ENCODE measurements at regions not wholly inside any gene's neighbourhood (a gene's known extent, or its start where the extent isn't known, plus 50 kb on each side); places are given as distances from the start of the nearest gene placed in this dataset.

- H3K9me3 Mint-ChIP-seq: peaks cover 15% of the 10 kb centered on the region
- H3K27me3 Mint-ChIP-seq: peaks cover 17% of the 10 kb centered on the region
- no peaks in the 10 kb centered on the region for H3K4me1 Mint-ChIP-seq
- ATAC-seq (ENCODE audit: low read depth) (no peak), DNase-seq (ENCODE audit: low spot score in 2 of 2) (no peak)
- H3K27ac Mint-ChIP-seq: no peak overlapping the region
- no peak overlapping the region for H3K4me3 Mint-ChIP-seq
- H3K36me3 Mint-ChIP-seq: peaks cover 11% of the 10 kb centered on the region
Observed at GRCh38 chr22:49214976-49215375, 612.7 kb downstream of the BRD1 start.

- peaks cover 8% of the 10 kb centered on the region for H3K9me3 Mint-ChIP-seq
- H3K4me1 Mint-ChIP-seq: no peaks in the 10 kb centered on the region
- DNase-seq (ENCODE audit: low spot score in 2 of 2) (no peak), ATAC-seq (ENCODE audit: low read depth) (no peak)
- H3K27ac Mint-ChIP-seq: no peak overlapping the region
- H3K36me3 Mint-ChIP-seq: peaks cover 5% of the 10 kb centered on the region
- no peak overlapping the region for H3K4me3 Mint-ChIP-seq
- peaks cover 14% of the 10 kb centered on the region for H3K27me3 Mint-ChIP-seq
Observed at GRCh38 chr22:49213731-49214352, 613.8 kb downstream of the BRD1 start.

- H3K4me1 Mint-ChIP-seq: no peaks in the 10 kb centered on the region
- H3K36me3 Mint-ChIP-seq: no peaks in the 10 kb centered on the region
Observed at GRCh38 chr22:49212466-49212865, 615.2 kb downstream of the BRD1 start.

GRCh38 chr22:49212002-49212401 lies 615.7 kb downstream of the BRD1 start:
- H3K27ac Mint-ChIP-seq: no peak overlapping the region
- no peak overlapping the region for H3K4me3 Mint-ChIP-seq
- no peaks in the 10 kb centered on the region for H3K9me3 Mint-ChIP-seq
- no peaks in the 10 kb centered on the region for H3K4me1 Mint-ChIP-seq
- H3K27me3 Mint-ChIP-seq: peaks cover 8% of the 10 kb centered on the region
- H3K36me3 Mint-ChIP-seq: no peaks in the 10 kb centered on the region
- no peak for DNase-seq (ENCODE audit: low spot score in 2 of 2)
- ATAC-seq (ENCODE audit: low read depth): no peak

More at GRCh38 chr22:49212466-49212865, 615.2 kb downstream of the BRD1 start:
- no peak for DNase-seq (ENCODE audit: low spot score in 2 of 2)
- Mint-ChIP-seq H3K27me3 (peaks cover 8% of the 10 kb centered on the region), H3K9me3 (no peaks in the 10 kb centered on the region), H3K27ac (no peak overlapping the region), H3K4me3 (no peak overlapping the region)
- ATAC-seq (ENCODE audit: low read depth): no peak

- no peaks in the 10 kb centered on the region for H3K36me3 Mint-ChIP-seq
- peaks cover 8% of the 10 kb centered on the region for H3K27me3 Mint-ChIP-seq
- H3K4me1 Mint-ChIP-seq: no peaks in the 10 kb centered on the region
- no peak overlapping the region for H3K27ac Mint-ChIP-seq
- no peak overlapping the region for H3K4me3 Mint-ChIP-seq
- DNase-seq (ENCODE audit: low spot score in 2 of 2): no peak
- no peak for ATAC-seq (ENCODE audit: low read depth)
- no peaks in the 10 kb centered on the region for H3K9me3 Mint-ChIP-seq
Observed at GRCh38 chr22:49211176-49211575, 616.5 kb downstream of the BRD1 start.

GRCh38 chr22:49210606-49211005 lies 617.1 kb downstream of the BRD1 start:
- Mint-ChIP-seq H3K27ac (no peak overlapping the region), H3K36me3 (no peaks in the 10 kb centered on the region), H3K4me1 (no peaks in the 10 kb centered on the region), H3K9me3 (no peaks in the 10 kb centered on the region), H3K27me3 (peaks cover 4% of the 10 kb centered on the region), H3K4me3 (no peak overlapping the region)
- DNase-seq (ENCODE audit: low spot score in 2 of 2) (no peak), ATAC-seq (ENCODE audit: low read depth) (no peak)

GRCh38 chr22:49209452-49210195 lies 618.0 kb downstream of the BRD1 start:
- DNase-seq (ENCODE audit: low spot score in 2 of 2): no peak
- H3K27ac Mint-ChIP-seq: no peak overlapping the region
- H3K9me3 Mint-ChIP-seq: peaks cover 3% of the 10 kb centered on the region
- no peak overlapping the region for H3K4me3 Mint-ChIP-seq
- H3K4me1 Mint-ChIP-seq: no peaks in the 10 kb centered on the region
- H3K36me3 Mint-ChIP-seq: no peaks in the 10 kb centered on the region
- no peak for ATAC-seq (ENCODE audit: low read depth)
- H3K27me3 Mint-ChIP-seq: peaks cover 6% of the 10 kb centered on the region

GRCh38 chr22:49208768-49209252 lies 618.9 kb downstream of the BRD1 start:
- Mint-ChIP-seq H3K27me3 (peaks cover 7% of the 10 kb centered on the region), H3K27ac (no peak overlapping the region)

GRCh38 chr22:49208004-49208402 lies 619.7 kb downstream of the BRD1 start:
- ATAC-seq (ENCODE audit: low read depth): no peak
- Mint-ChIP-seq H3K36me3 (no peaks in the 10 kb centered on the region), H3K4me1 (no peaks in the 10 kb centered on the region), H3K4me3 (no peak overlapping the region), H3K27ac (no peak overlapping the region), H3K9me3 (peaks cover 3% of the 10 kb centered on the region), H3K27me3 (peaks cover 7% of the 10 kb centered on the region)
- DNase-seq (ENCODE audit: low spot score in 2 of 2): no peak

More at GRCh38 chr22:49208768-49209252, 618.9 kb downstream of the BRD1 start:
- Mint-ChIP-seq H3K4me3 (no peak overlapping the region), H3K4me1 (no peaks in the 10 kb centered on the region), H3K36me3 (no peaks in the 10 kb centered on the region), H3K9me3 (peaks cover 3% of the 10 kb centered on the region)
- no peak for ATAC-seq (ENCODE audit: low read depth)
- no peak for DNase-seq (ENCODE audit: low spot score in 2 of 2)

- H3K9me3 Mint-ChIP-seq: peaks cover 3% of the 10 kb centered on the region
- peaks cover 7% of the 10 kb centered on the region for H3K27me3 Mint-ChIP-seq
- no peak for DNase-seq (ENCODE audit: low spot score in 2 of 2)
- ATAC-seq (ENCODE audit: low read depth): no peak
- no peak overlapping the region for H3K4me3 Mint-ChIP-seq
- no peak overlapping the region for H3K27ac Mint-ChIP-seq
- H3K4me1 Mint-ChIP-seq: no peaks in the 10 kb centered on the region
- no peaks in the 10 kb centered on the region for H3K36me3 Mint-ChIP-seq
Observed at GRCh38 chr22:49207008-49208003, 620.4 kb downstream of the BRD1 start.

GRCh38 chr22:49206281-49206680 lies 621.4 kb downstream of the BRD1 start:
- Mint-ChIP-seq H3K4me3 (no peak overlapping the region), H3K27me3 (peaks cover 7% of the 10 kb centered on the region), H3K36me3 (no peaks in the 10 kb centered on the region), H3K9me3 (peaks cover 3% of the 10 kb centered on the region), H3K4me1 (no peaks in the 10 kb centered on the region), H3K27ac (no peak overlapping the region)
- no peak for DNase-seq (ENCODE audit: low spot score in 2 of 2)
- ATAC-seq (ENCODE audit: low read depth): no peak

- Mint-ChIP-seq H3K4me3 (no peak overlapping the region), H3K36me3 (no peaks in the 10 kb centered on the region), H3K27ac (no peak overlapping the region), H3K9me3 (peaks cover 3% of the 10 kb centered on the region), H3K4me1 (no peaks in the 10 kb centered on the region), H3K27me3 (peaks cover 7% of the 10 kb centered on the region)
- ATAC-seq (ENCODE audit: low read depth) (no peak), DNase-seq (ENCODE audit: low spot score in 2 of 2) (no peak)
Observed at GRCh38 chr22:49205483-49205800, 622.2 kb downstream of the BRD1 start.

- H3K9me3 Mint-ChIP-seq: peaks cover 3% of the 10 kb centered on the region
- ATAC-seq (ENCODE audit: low read depth): no peak
- no peaks in the 10 kb centered on the region for H3K36me3 Mint-ChIP-seq
- DNase-seq (ENCODE audit: low spot score in 2 of 2): no peak
- no peak overlapping the region for H3K27ac Mint-ChIP-seq
- H3K4me1 Mint-ChIP-seq: no peaks in the 10 kb centered on the region
- H3K27me3 Mint-ChIP-seq: peaks cover 7% of the 10 kb centered on the region
- no peak overlapping the region for H3K4me3 Mint-ChIP-seq
Observed at GRCh38 chr22:49204599-49205482, 622.8 kb downstream of the BRD1 start.
